SK-N-MC (cell line): ENCODE measurements at regions not wholly inside any gene's neighbourhood (a gene's known extent, or its start where the extent isn't known, plus 50 kb on each side); places are given as distances from the start of the nearest gene placed in this dataset.

ENCODE experiments used
- EZH2 ChIP-seq: fragments of 200-600 bp; sonication (generic); IDR thresholded peaks from one replicate; pipeline ENCODE4 v1.6.1; 2017; ENCODE audit warnings: antibody characterized with exemption
- POLR2AphosphoS5 ChIP-seq: IDR thresholded peaks from 2 replicates; pipeline ENCODE4 v1.6.1; 2012; ENCODE audit warnings: mild to moderate bottlenecking, low read depth, low read length, borderline replicate concordance

DNA sequence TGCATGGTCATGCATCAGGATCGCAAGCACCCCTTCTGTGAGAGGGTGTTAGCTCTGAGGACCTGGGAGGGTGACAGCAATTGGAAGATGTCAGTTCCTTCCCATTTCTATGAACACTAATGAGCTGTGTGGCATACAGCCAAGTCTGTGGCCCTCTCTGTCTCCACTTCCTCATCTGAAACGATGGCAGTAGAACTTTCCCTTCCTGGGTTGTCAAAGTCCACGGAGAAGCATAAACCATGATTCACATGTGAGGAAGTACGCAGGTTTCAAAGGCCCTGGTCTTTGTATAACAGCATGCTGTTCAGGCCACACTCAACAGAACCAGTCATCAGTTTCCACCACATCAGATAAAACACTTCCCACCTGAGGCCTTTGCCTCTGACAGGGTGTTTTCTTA is 167.4 kb upstream of the RAB6C start:
- no peak for TF ChIP-seq EZH2
- TF ChIP-seq POLR2AphosphoS5, result no peak
